ENCODE measurements at regions not wholly inside any gene's neighbourhood (a gene's known extent, or its start where the extent isn't known, plus 50 kb on each side); places are given as distances from the start of the nearest gene placed in this dataset.
A peak's percentile ranks its signal among the peaks of the same experiment; 100 is the strongest.

- DNase-seq: no peak
- Histone ChIP-seq H3K56ac (ENCODE audit: low read length) (no peak overlapping the region), H3K4me1 (ENCODE audit: control insufficient read depth, low read depth, low read length) (peaks cover 3% of the 10 kb centered on the region), H3K27me3 (ENCODE audit: insufficient read depth, low read length, poor library complexity) (no peaks in the 10 kb centered on the region), H3K4ac (ENCODE audit: low read depth, low read length) (no peak overlapping the region), H3K23ac (ENCODE audit: low read length) (no peak overlapping the region), H3K4me2 (ENCODE audit: low read length) (no peak overlapping the region), H4K8ac (ENCODE audit: low read depth, low read length) (no peak overlapping the region), H2AK5ac (ENCODE audit: low read length) (no peak overlapping the region), H2BK120ac (ENCODE audit: low read depth, low read length) (no peak overlapping the region), H3K18ac (ENCODE audit: low read length) (no peak overlapping the region), H3K79me2 (ENCODE audit: control insufficient read depth, insufficient read depth, low read length) (no peaks in the 10 kb centered on the region), H3K4me3 (ENCODE audit: low read length) (no peak overlapping the region), H4K5ac (ENCODE audit: low read length) (no peak overlapping the region), H3K36me3 (ENCODE audit: control insufficient read depth, insufficient read depth, low read length) (no peaks in the 10 kb centered on the region), H3K27ac (ENCODE audit: low read depth, low read length) (no peak overlapping the region), H3K79me1 (ENCODE audit: low read length) (no peaks in the 10 kb centered on the region), H3K9ac (ENCODE audit: low read length) (no peak overlapping the region), H2BK15ac (replicated peaks; ENCODE audit: low read depth) (no peak overlapping the region), H2BK5ac (ENCODE audit: low read length) (no peak overlapping the region)
- WGBS (ENCODE audit: extremely low coverage, insufficient coverage, low lambda C conversion rate): no CpG with 5 or more reads among the region's 21 CpGs
Observed at GRCh38 chr2:9752441-9753275, 90.6 kb upstream of the TAF1B start.

DNA sequence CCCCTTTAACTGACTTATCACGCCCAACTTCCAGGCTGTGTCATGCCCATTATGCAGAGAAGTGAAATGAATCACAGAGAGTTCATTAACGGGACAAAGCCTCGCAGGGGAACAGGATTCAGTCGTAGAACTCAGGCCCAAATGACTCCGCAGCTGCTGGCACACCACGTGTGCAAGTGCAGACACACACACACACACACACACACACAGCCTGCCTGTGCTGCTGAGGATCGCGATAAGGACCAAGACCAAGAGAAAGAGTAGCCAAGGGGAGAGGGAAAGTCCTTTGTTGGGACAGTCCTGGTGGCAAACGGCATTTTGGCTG is 90.0 kb upstream of the TAF1B start:
- H3K36me3 ChIP-seq (ENCODE audit: control insufficient read depth, insufficient read depth, low read length): no peaks in the 10 kb centered on the region
- no peak overlapping the region for H3K9ac ChIP-seq (ENCODE audit: low read length)
- H4K8ac ChIP-seq (ENCODE audit: low read depth, low read length): no peak overlapping the region
- no peak overlapping the region for H4K5ac ChIP-seq (ENCODE audit: low read length)
- no peak overlapping the region for H3K4me3 ChIP-seq (ENCODE audit: low read length)
- no peak overlapping the region for H3K27ac ChIP-seq (ENCODE audit: low read depth, low read length)
- peak overlapping the region; percentile 22 for H3K56ac ChIP-seq (ENCODE audit: low read length)
- H2BK5ac ChIP-seq (ENCODE audit: low read length): no peak overlapping the region
- H3K79me1 ChIP-seq (ENCODE audit: low read length): no peaks in the 10 kb centered on the region
- DNase-seq: peak; percentile 34
- H3K27me3 ChIP-seq (ENCODE audit: insufficient read depth, low read length, poor library complexity): no peaks in the 10 kb centered on the region
- no peak overlapping the region for H3K4me2 ChIP-seq (ENCODE audit: low read length)
- no peak overlapping the region for H2BK15ac ChIP-seq (replicated peaks; ENCODE audit: low read depth)
- H3K23ac ChIP-seq (ENCODE audit: low read length): no peak overlapping the region
- no CpG with 5 or more reads among the region's 9 CpGs for WGBS (ENCODE audit: extremely low coverage, insufficient coverage, low lambda C conversion rate)
- no peak overlapping the region for H3K4ac ChIP-seq (ENCODE audit: low read depth, low read length)
- H3K4me1 ChIP-seq (ENCODE audit: control insufficient read depth, low read depth, low read length): peaks cover 5% of the 10 kb centered on the region
- H2AK5ac ChIP-seq (ENCODE audit: low read length): no peak overlapping the region
- no peak overlapping the region for H3K18ac ChIP-seq (ENCODE audit: low read length)
- H3K79me2 ChIP-seq (ENCODE audit: control insufficient read depth, insufficient read depth, low read length): no peaks in the 10 kb centered on the region
- no peak overlapping the region for H2BK120ac ChIP-seq (ENCODE audit: low read depth, low read length)

GRCh38 chr2:9753665-9754531 is 89.4 kb upstream of the TAF1B start:
- H3K4me1 ChIP-seq (ENCODE audit: control insufficient read depth, low read depth, low read length): peaks cover 7% of the 10 kb centered on the region
- DNase-seq: no peak
- no peak overlapping the region for H4K5ac ChIP-seq (ENCODE audit: low read length)
- H2AK5ac ChIP-seq (ENCODE audit: low read length): no peak overlapping the region
- no peaks in the 10 kb centered on the region for H3K79me2 ChIP-seq (ENCODE audit: control insufficient read depth, insufficient read depth, low read length)
- no peak overlapping the region for H3K4ac ChIP-seq (ENCODE audit: low read depth, low read length)
- H3K4me3 ChIP-seq (ENCODE audit: low read length): no peak overlapping the region
- H3K27me3 ChIP-seq (ENCODE audit: insufficient read depth, low read length, poor library complexity): no peaks in the 10 kb centered on the region
- H3K18ac ChIP-seq (ENCODE audit: low read length): no peak overlapping the region
- H4K8ac ChIP-seq (ENCODE audit: low read depth, low read length): no peak overlapping the region
- H3K56ac ChIP-seq (ENCODE audit: low read length): peak overlapping the region; percentile 27
- no peak overlapping the region for H2BK15ac ChIP-seq (replicated peaks; ENCODE audit: low read depth)
- H2BK120ac ChIP-seq (ENCODE audit: low read depth, low read length): no peak overlapping the region
- no peak overlapping the region for H3K27ac ChIP-seq (ENCODE audit: low read depth, low read length)
- H2BK5ac ChIP-seq (ENCODE audit: low read length): no peak overlapping the region
- whole genome bisulfite sequencing (ENCODE audit: extremely low coverage, insufficient coverage, low lambda C conversion rate): no CpG with 5 or more reads among the region's 36 CpGs
- H3K4me2 ChIP-seq (ENCODE audit: low read length): no peak overlapping the region
- H3K23ac ChIP-seq (ENCODE audit: low read length): no peak overlapping the region
- H3K79me1 ChIP-seq (ENCODE audit: low read length): no peaks in the 10 kb centered on the region
- H3K9ac ChIP-seq (ENCODE audit: low read length): no peak overlapping the region
- H3K36me3 ChIP-seq (ENCODE audit: control insufficient read depth, insufficient read depth, low read length): no peaks in the 10 kb centered on the region

DNA sequence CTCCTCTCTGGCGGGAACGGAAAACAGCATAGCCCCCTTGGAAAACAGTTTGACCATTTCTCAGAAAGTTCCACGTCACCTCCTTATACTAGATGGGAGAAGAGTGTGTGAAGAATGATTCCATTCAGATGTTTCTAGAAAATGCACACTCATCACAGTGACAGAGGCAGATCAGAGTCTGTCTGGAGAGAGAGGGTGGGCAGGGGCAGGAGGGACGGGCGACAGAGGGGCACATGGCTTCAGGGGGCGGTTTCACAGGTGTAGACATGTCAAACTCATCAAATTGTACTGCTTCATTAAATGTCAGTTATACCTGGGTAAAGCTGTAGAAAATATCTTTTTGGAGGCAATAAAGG is 88.8 kb upstream of the TAF1B start:
- H2BK15ac ChIP-seq (replicated peaks; ENCODE audit: low read depth): no peak overlapping the region
- H4K5ac ChIP-seq (ENCODE audit: low read length): no peak overlapping the region
- H2AK5ac ChIP-seq (ENCODE audit: low read length): no peak overlapping the region
- H3K4me3 ChIP-seq (ENCODE audit: low read length): no peak overlapping the region
- H4K8ac ChIP-seq (ENCODE audit: low read depth, low read length): no peak overlapping the region
- no peaks in the 10 kb centered on the region for H3K27me3 ChIP-seq (ENCODE audit: insufficient read depth, low read length, poor library complexity)
- no peaks in the 10 kb centered on the region for H3K79me2 ChIP-seq (ENCODE audit: control insufficient read depth, insufficient read depth, low read length)
- H3K56ac ChIP-seq (ENCODE audit: low read length): no peak overlapping the region
- H3K36me3 ChIP-seq (ENCODE audit: control insufficient read depth, insufficient read depth, low read length): no peaks in the 10 kb centered on the region
- no peak overlapping the region for H3K27ac ChIP-seq (ENCODE audit: low read depth, low read length)
- peaks cover 7% of the 10 kb centered on the region for H3K4me1 ChIP-seq (ENCODE audit: control insufficient read depth, low read depth, low read length)
- DNase-seq: no peak
- H2BK120ac ChIP-seq (ENCODE audit: low read depth, low read length): no peak overlapping the region
- H3K9ac ChIP-seq (ENCODE audit: low read length): no peak overlapping the region
- H3K4ac ChIP-seq (ENCODE audit: low read depth, low read length): no peak overlapping the region
- H2BK5ac ChIP-seq (ENCODE audit: low read length): no peak overlapping the region
- H3K4me2 ChIP-seq (ENCODE audit: low read length): no peak overlapping the region
- no CpG with 5 or more reads among the region's 6 CpGs for WGBS (ENCODE audit: extremely low coverage, insufficient coverage, low lambda C conversion rate)
- no peak overlapping the region for H3K18ac ChIP-seq (ENCODE audit: low read length)
- no peak overlapping the region for H3K23ac ChIP-seq (ENCODE audit: low read length)
- no peaks in the 10 kb centered on the region for H3K79me1 ChIP-seq (ENCODE audit: low read length)

DNA sequence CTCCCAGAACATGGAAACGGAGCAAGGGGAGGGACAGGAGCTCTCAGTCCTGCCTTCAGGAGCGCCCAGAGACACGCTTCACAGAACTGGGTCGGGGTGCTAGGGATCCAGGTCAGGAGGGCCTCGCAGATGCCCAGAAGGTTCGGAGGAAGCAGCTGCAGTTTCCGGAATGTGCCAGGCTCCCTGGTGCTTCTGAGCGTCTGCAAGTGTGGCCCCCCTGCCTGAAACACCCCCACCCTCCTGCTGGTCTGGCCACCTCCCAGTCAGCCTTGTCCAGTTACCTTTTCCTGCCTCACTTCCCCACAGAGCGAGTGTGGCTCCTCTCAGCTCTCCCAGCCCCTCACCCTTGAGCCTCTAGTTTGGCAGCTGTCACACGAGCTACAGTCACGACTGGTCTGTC is 88.3 kb upstream of the TAF1B start:
- no CpG with 5 or more reads among the region's 11 CpGs for WGBS (ENCODE audit: extremely low coverage, insufficient coverage, low lambda C conversion rate)
- H3K27ac ChIP-seq (ENCODE audit: low read depth, low read length): no peak overlapping the region
- H4K5ac ChIP-seq (ENCODE audit: low read length): no peak overlapping the region
- no peaks in the 10 kb centered on the region for H3K27me3 ChIP-seq (ENCODE audit: insufficient read depth, low read length, poor library complexity)
- no peak overlapping the region for H3K56ac ChIP-seq (ENCODE audit: low read length)
- H3K79me1 ChIP-seq (ENCODE audit: low read length): no peaks in the 10 kb centered on the region
- no peak overlapping the region for H3K4me3 ChIP-seq (ENCODE audit: low read length)
- H2BK15ac ChIP-seq (replicated peaks; ENCODE audit: low read depth): no peak overlapping the region
- H2BK120ac ChIP-seq (ENCODE audit: low read depth, low read length): no peak overlapping the region
- H3K4me1 ChIP-seq (ENCODE audit: control insufficient read depth, low read depth, low read length): peaks cover 7% of the 10 kb centered on the region
- no peak overlapping the region for H3K18ac ChIP-seq (ENCODE audit: low read length)
- H3K79me2 ChIP-seq (ENCODE audit: control insufficient read depth, insufficient read depth, low read length): no peaks in the 10 kb centered on the region
- H3K4ac ChIP-seq (ENCODE audit: low read depth, low read length): no peak overlapping the region
- DNase-seq: no peak
- H3K9ac ChIP-seq (ENCODE audit: low read length): no peak overlapping the region
- no peak overlapping the region for H3K4me2 ChIP-seq (ENCODE audit: low read length)
- no peaks in the 10 kb centered on the region for H3K36me3 ChIP-seq (ENCODE audit: control insufficient read depth, insufficient read depth, low read length)
- H4K8ac ChIP-seq (ENCODE audit: low read depth, low read length): no peak overlapping the region
- H2BK5ac ChIP-seq (ENCODE audit: low read length): no peak overlapping the region
- H3K23ac ChIP-seq (ENCODE audit: low read length): no peak overlapping the region
- H2AK5ac ChIP-seq (ENCODE audit: low read length): no peak overlapping the region

All from mesendoderm (in vitro differentiated cells).